HepG2 (cell line): ENCODE measurements at regions not wholly inside any gene's neighbourhood (a gene's known extent, or its start where the extent isn't known, plus 50 kb on each side); places are given as distances from the start of the nearest gene placed in this dataset.
A peak's percentile ranks its signal among the peaks of the same experiment; 100 is the strongest.

Experiments used
- ATAC-seq: fragments of 200-7000 bp; cut with Tn5 transposase; 3 replicates; pipeline ENCODE4 v1.9.1; 2020; ENCODE audit warnings: mild to moderate bottlenecking, moderate library complexity
- BruUV-seq: library from RNA; stranded (reverse); fragments of 400-500 nt; replicated peaks from 2 replicates; lab custom pipeline; 2021; lab: Mats Ljungman, UMichigan
- CTCF ChIA-PET: fragments of 300-600 bp; formaldehyde crosslinking; extraction: SDS; loops from one replicate; lab custom pipeline; 2021; ENCODE audit warnings: low total read pairs, inconsistent platforms, low intra/inter-chr PET ratio; lab: Yijun Ruan, JAX
- POLR2A ChIA-PET: fragments of 350-600 bp; sonication (Branson Sonifier 250); formaldehyde crosslinking; loops from one replicate; lab custom pipeline; 2020; ENCODE audit warnings: antibody characterized with exemption, inconsistent platforms; lab: Yijun Ruan, JAX
- DNase-seq: peaks from one replicate; pipeline ENCODE4 v3.0.0-alpha.2; 2015; ENCODE audit warnings: low spot score
- FAIRE-seq: peaks from 3 replicates; lab custom pipeline; 2011; peaks lifted over from hg19 to GRCh38; lab: Jason Lieb, UNC
- H2AFZ ChIP-seq: one replicate; pipeline ENCODE4 v1.6.1; 2011; ENCODE audit warnings: low read length, inconsistent platforms
- H3K27ac ChIP-seq: fragments of 300-600 bp; 3 replicates; pipeline ENCODE4 v1.8.0; 2011; ENCODE audit warnings: mixed run types, mild to moderate bottlenecking, mixed read lengths, low read length, inconsistent platforms; ENCODE audit not compliant: insufficient read depth; ENCODE audit errors: extremely low read length
- H3K27me3 ChIP-seq, 2 experiments: fragments of 200-600 bp in 1 of 2; 2 replicates in 1 of 2; 3 replicates in 1 of 2; pipeline versions ENCODE4 v1.6.0 to v1.8.0; 2011; ENCODE audit warnings: low read length in 2 of 2, mild to moderate bottlenecking in 2 of 2, moderate library complexity in 2 of 2, inconsistent platforms in 1 of 2; ENCODE audit not compliant: insufficient read depth in 2 of 2, control insufficient read depth in 1 of 2
- H3K36me3 ChIP-seq, 2 experiments: fragments of 200-600 bp in 1 of 2; replicated peaks in 1 of 2; 2 replicates in 1 of 2; 3 replicates in 1 of 2; pipeline versions ENCODE4 v1.5.1 to v1.8.0; 2011; ENCODE audit warnings: low read length in 2 of 2, inconsistent platforms in 1 of 2; ENCODE audit not compliant: insufficient read depth in 2 of 2, control insufficient read depth in 1 of 2
- H3K4me1 ChIP-seq: 2 replicates; pipeline ENCODE4 v1.5.1; 2012; ENCODE audit warnings: low read length, inconsistent platforms; ENCODE audit not compliant: insufficient read depth
- H3K4me2 ChIP-seq: 2 replicates; pipeline ENCODE4 v1.6.0; 2011; ENCODE audit warnings: low read depth, low read length, inconsistent platforms
- H3K4me3 ChIP-seq, 3 experiments: fragments of 200-600 bp in 1 of 3; sonication (generic), shearing (Covaris generic) in 1 of 3; replicated peaks in 1 of 3; 2 replicates each; pipeline ENCODE4 v1.5.1; 2011 to 2016; ENCODE audit warnings: low read length in 3 of 3, inconsistent platforms in 2 of 3, low read depth in 2 of 3, mild to moderate bottlenecking in 2 of 3, control low read depth in 1 of 3, mixed read lengths in 1 of 3; ENCODE audit not compliant: insufficient read depth in 1 of 3
- H3K79me2 ChIP-seq: one replicate; pipeline ENCODE4 v1.6.1; 2011; ENCODE audit warnings: low read length, inconsistent platforms; ENCODE audit not compliant: insufficient read depth
- H3K9ac ChIP-seq: 2 replicates; pipeline ENCODE4 v1.6.0; 2011; ENCODE audit warnings: mild to moderate bottlenecking, low read depth, low read length, inconsistent platforms; ENCODE audit not compliant: insufficient read depth
- H3K9me3 ChIP-seq: 2 replicates; pipeline ENCODE4 v1.5.1; 2012; ENCODE audit warnings: mild to moderate bottlenecking, low read length
- H4K20me1 ChIP-seq: 2 replicates; pipeline ENCODE4 v1.6.0; 2011; ENCODE audit warnings: inconsistent platforms, mild to moderate bottlenecking, low read length, moderate library complexity; ENCODE audit not compliant: insufficient read depth
- CHD2 ChIP-seq: IDR thresholded peaks from 2 replicates; pipeline ENCODE4 v1.6.1; 2011; ENCODE audit warnings: low read depth, low read length, improper control_type of control experiment
- FOSL1 ChIP-seq: sonication (generic); formaldehyde crosslinking; IDR thresholded peaks from 2 replicates; pipeline ENCODE4 v1.9.0; 2021; ENCODE audit warnings: missing genetic modification reagents, borderline replicate concordance
- FOXM1 ChIP-seq: sonication (generic); formaldehyde crosslinking; IDR thresholded peaks from 2 replicates; pipeline ENCODE4 v1.5.0; 2020; ENCODE audit warnings: missing genetic modification reagents
- JARID2 ChIP-seq: sonication (generic); formaldehyde crosslinking; IDR thresholded peaks from 2 replicates; pipeline ENCODE4 v1.8.1; 2023; ENCODE audit warnings: missing genetic modification reagents, inconsistent platforms; ENCODE audit not compliant: insufficient replicate concordance
- KAT2B ChIP-seq: fragments of 150-350 bp; IDR thresholded peaks from 2 replicates; pipeline ENCODE4 v1.6.1; 2014; ENCODE audit warnings: low read depth, low read length, borderline replicate concordance
- KLF11 ChIP-seq: IDR thresholded peaks from 2 replicates; pipeline ENCODE4 v1.6.1; 2016; ENCODE audit warnings: missing compliant biosample characterization
- MYC ChIP-seq: sonication (generic); formaldehyde crosslinking; IDR thresholded peaks from 2 replicates; pipeline ENCODE4 v1.9.0; 2021; ENCODE audit warnings: missing genetic modification reagents, borderline replicate concordance
- NCOA2 ChIP-seq: sonication (generic); formaldehyde crosslinking; IDR thresholded peaks from 2 replicates; pipeline ENCODE4 v1.8.0; 2022; ENCODE audit warnings: inconsistent platforms
- NFATC3 ChIP-seq: sonication (generic); formaldehyde crosslinking; IDR thresholded peaks from 2 replicates; pipeline ENCODE4 v1.5.1; 2020; ENCODE audit warnings: mild to moderate bottlenecking, missing genetic modification reagents
- RCOR2 ChIP-seq: IDR thresholded peaks from 2 replicates; pipeline ENCODE4 v1.6.1; 2016; ENCODE audit warnings: missing biosample characterization, missing genetic modification reagents
- SMYD3 ChIP-seq: sonication (generic); formaldehyde crosslinking; IDR thresholded peaks from 2 replicates; pipeline ENCODE4 v1.8.1; 2023; ENCODE audit warnings: mild to moderate bottlenecking, missing genetic modification reagents
- ZFYVE20 ChIP-seq: sonication (generic); formaldehyde crosslinking; IDR thresholded peaks from 2 replicates; pipeline ENCODE4 v1.8.0; 2023; ENCODE audit warnings: low read depth, mild to moderate bottlenecking, moderate library complexity, missing genetic modification reagents, borderline replicate concordance
- ZNF446 ChIP-seq: sonication (generic); formaldehyde crosslinking; IDR thresholded peaks from 2 replicates; pipeline ENCODE4 v1.5.0; 2020; ENCODE audit warnings: mild to moderate bottlenecking, missing genetic modification reagents
- ZNF775 ChIP-seq: sonication (generic); formaldehyde crosslinking; IDR thresholded peaks from 2 replicates; pipeline ENCODE4 v1.4.0; 2020; ENCODE audit warnings: missing genetic modification reagents, mild to moderate bottlenecking, moderate library complexity, borderline replicate concordance
- ZNF781 ChIP-seq: sonication (generic); formaldehyde crosslinking; IDR thresholded peaks from 2 replicates; pipeline ENCODE4 v1.5.1; 2020; ENCODE audit warnings: borderline replicate concordance, mild to moderate bottlenecking, missing genetic modification reagents; ENCODE audit errors: not compliant biosample characterization
- WGBS: methylation state at CpG from one replicate; pipeline ENCODE4 v1.1.6; 2017; ENCODE audit warnings: low lambda C conversion rate; 5-methylcytosine and 5-hydroxymethylcytosine counted together
- in situ Hi-C: cut with HindIII; loops from 2 replicates; pipeline ENCODE4 v1.10.0; 2017; ENCODE audit warnings: low pct_unique_long_range_greater_than_20kb; ENCODE audit not compliant: extremely low pct_ligation_motif_present
- intact Hi-C: fragments of 100-400 bp; cut with micrococcal nuclease; formaldehyde crosslinking; loops from one replicate; pipeline ENCODE4 v1.10.0; 2022; ENCODE audit not compliant: unreplicated experiment
- TF ChIP-seq, protein P1 (sequence below): sonication (generic); formaldehyde crosslinking; IDR thresholded peaks from 2 replicates; pipeline ENCODE4 v1.4.0; 2020; ENCODE audit warnings: missing genetic modification reagents
- TF ChIP-seq, protein P2 (sequence below): sonication (generic); formaldehyde crosslinking; IDR thresholded peaks from 2 replicates; pipeline ENCODE4 v1.4.0; 2020; ENCODE audit warnings: missing genetic modification reagents
- TF ChIP-seq, protein P3 (sequence below): IDR thresholded peaks from 2 replicates; pipeline ENCODE4 v1.6.1; 2016; ENCODE audit warnings: mild to moderate bottlenecking
- TF ChIP-seq, protein P4 (sequence below): sonication (generic); formaldehyde crosslinking; IDR thresholded peaks from 2 replicates; pipeline ENCODE4 v1.8.0; 2023; ENCODE audit warnings: mild to moderate bottlenecking, missing genetic modification reagents

DNA sequence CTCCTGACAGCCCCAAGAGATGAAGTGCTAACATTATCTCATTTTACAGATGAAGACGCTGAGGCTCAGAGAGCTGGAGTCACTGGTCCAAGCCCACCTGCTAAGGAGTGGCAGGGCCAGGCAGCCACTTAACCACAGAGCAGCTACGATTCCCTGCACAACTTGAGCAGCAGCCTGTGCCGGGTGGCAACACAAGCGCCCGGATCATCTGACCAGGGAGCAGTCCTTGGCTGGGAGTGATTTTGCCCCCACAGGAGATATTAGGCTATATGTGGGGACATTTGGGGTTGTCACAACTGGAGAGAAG, 93.2 kb upstream of the PTPN1 start (continued):
- TF ChIP-seq JARID2 (peak; percentile 48), ZNF446 (CRISPR knock-in tag) (no peak), FOSL1 (CRISPR knock-in tag) (no peak), CHD2 (no peak)
- TF ChIP-seq, protein P1, sequence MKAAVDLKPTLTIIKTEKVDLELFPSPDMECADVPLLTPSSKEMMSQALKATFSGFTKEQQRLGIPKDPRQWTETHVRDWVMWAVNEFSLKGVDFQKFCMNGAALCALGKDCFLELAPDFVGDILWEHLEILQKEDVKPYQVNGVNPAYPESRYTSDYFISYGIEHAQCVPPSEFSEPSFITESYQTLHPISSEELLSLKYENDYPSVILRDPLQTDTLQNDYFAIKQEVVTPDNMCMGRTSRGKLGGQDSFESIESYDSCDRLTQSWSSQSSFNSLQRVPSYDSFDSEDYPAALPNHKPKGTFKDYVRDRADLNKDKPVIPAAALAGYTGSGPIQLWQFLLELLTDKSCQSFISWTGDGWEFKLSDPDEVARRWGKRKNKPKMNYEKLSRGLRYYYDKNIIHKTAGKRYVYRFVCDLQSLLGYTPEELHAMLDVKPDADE (CRISPR knock-in tag): no peak

DNA sequence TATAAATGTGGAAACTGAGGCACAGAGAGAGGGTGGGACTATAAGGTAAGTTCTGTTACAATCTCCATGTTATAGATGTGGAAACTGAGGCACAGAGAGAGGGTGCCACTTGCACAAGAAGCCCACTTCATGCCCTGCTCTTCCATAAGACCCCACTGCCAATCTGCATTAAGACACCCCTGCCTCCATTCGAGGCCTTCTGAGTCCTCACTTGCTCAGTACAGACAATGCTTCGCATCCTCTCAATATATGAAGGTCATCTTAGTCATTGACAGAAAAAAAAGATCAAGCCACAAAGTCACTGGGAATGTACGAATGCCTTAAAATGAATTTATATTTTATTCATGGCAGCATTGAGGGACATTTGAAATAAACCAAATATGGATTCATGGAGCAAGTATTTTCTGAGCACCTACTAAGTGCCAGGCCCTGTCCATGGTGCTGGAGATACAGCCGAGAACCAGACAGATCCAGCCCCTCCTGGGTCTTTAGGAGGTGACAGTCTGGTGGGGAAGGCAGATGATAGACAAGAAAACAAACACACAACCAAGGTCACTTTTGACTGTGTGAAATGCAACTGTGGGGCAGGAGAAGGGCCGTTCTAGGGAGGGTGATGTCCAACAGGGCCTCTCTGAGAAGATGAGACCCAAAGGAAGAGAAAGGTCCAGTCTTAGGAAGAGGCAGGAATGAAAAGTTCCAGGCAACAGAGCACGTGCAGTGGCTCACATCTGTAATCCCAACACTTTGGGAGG, 92.5 kb upstream of the PTPN1 start:
- FAIRE-seq (no peak), ATAC-seq (no peak), DNase-seq (peak; percentile 45)
- Histone ChIP-seq H3K27ac (no peak overlapping the region), H3K4me1 (peaks cover 86% of the 10 kb centered on the region), H4K20me1 (no peaks in the 10 kb centered on the region), H3K9me3 (no peaks in the 10 kb centered on the region), H3K36me3 (no peaks in the 10 kb centered on the region), H3K4me3 (no peak overlapping the region), H2AFZ (no peak overlapping the region), H3K4me2 (no peak overlapping the region), H3K27me3 (no peaks in the 10 kb centered on the region), H3K79me2 (no peaks in the 10 kb centered on the region), H3K9ac (no peak overlapping the region)
- WGBS: 48% methylated on average over 6 of the region's 6 CpGs
- POLR2A ChIA-PET: interaction anchor here (2.1 to 5.9 kb wide), 3 partner anchors 7 to 27 kb away, joined by 7 to 53 read pairs (median 13); no protein-coding TSS in a partner anchor
- CTCF ChIA-PET: no interaction called here
- no TSS peak for BruUV-seq
- in situ Hi-C loops: no loop called here
- intact Hi-C loops: no loop called here
- TF ChIP-seq NFATC3 (no peak), ZFYVE20 (CRISPR knock-in tag) (no peak), KLF11 (CRISPR knock-in tag) (peak; percentile 80; the same call in 1 of the 2 replicates), RCOR2 (CRISPR knock-in tag) (0 out of 2 replicates have a peak, but pooled peaks have one; percentile 46), NCOA2 (peak; percentile 43; the same call in 1 of the 2 replicates), ZNF775 (CRISPR knock-in tag) (no peak), ZNF781 (CRISPR knock-in tag) (peak; percentile 60), FOXM1 (CRISPR knock-in tag) (no peak), MYC (CRISPR knock-in tag) (0 out of 2 replicates have a peak, but pooled peaks have one; percentile 14), SMYD3 (0 out of 2 replicates have a peak, but pooled peaks have one; percentile 40), KAT2B (no peak)
- TF ChIP-seq, protein P2, sequence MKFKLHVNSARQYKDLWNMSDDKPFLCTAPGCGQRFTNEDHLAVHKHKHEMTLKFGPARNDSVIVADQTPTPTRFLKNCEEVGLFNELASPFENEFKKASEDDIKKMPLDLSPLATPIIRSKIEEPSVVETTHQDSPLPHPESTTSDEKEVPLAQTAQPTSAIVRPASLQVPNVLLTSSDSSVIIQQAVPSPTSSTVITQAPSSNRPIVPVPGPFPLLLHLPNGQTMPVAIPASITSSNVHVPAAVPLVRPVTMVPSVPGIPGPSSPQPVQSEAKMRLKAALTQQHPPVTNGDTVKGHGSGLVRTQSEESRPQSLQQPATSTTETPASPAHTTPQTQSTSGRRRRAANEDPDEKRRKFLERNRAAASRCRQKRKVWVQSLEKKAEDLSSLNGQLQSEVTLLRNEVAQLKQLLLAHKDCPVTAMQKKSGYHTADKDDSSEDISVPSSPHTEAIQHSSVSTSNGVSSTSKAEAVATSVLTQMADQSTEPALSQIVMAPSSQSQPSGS: 0 out of 2 replicates have a peak, but pooled peaks have one; percentile 32
- TF ChIP-seq, protein P3, sequence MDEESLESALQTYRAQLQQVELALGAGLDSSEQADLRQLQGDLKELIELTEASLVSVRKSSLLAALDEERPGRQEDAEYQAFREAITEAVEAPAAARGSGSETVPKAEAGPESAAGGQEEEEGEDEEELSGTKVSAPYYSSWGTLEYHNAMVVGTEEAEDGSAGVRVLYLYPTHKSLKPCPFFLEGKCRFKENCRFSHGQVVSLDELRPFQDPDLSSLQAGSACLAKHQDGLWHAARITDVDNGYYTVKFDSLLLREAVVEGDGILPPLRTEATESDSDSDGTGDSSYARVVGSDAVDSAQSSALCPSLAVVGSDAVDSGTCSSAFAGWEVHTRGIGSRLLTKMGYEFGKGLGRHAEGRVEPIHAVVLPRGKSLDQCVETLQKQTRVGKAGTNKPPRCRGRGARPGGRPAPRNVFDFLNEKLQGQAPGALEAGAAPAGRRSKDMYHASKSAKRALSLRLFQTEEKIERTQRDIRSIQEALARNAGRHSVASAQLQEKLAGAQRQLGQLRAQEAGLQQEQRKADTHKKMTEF (CRISPR knock-in tag): 0 out of 2 replicates have a peak, but pooled peaks have one; percentile 5
- TF ChIP-seq, protein P4, sequence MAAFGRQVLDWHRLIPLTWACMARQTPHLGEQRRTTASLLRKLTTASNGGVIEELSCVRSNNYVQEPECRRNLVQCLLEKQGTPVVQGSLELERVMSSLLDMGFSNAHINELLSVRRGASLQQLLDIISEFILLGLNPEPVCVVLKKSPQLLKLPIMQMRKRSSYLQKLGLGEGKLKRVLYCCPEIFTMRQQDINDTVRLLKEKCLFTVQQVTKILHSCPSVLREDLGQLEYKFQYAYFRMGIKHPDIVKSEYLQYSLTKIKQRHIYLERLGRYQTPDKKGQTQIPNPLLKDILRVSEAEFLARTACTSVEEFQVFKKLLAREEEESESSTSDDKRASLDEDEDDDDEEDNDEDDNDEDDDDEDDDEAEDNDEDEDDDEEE (CRISPR knock-in tag): peak; percentile 73; the same call in 1 of the 2 replicates
